ENCODE measurements at regions not wholly inside any gene's neighbourhood (a gene's known extent, or its start where the extent isn't known, plus 50 kb on each side); places are given as distances from the start of the nearest gene placed in this dataset.

- TF ChIP-seq, protein P1, sequence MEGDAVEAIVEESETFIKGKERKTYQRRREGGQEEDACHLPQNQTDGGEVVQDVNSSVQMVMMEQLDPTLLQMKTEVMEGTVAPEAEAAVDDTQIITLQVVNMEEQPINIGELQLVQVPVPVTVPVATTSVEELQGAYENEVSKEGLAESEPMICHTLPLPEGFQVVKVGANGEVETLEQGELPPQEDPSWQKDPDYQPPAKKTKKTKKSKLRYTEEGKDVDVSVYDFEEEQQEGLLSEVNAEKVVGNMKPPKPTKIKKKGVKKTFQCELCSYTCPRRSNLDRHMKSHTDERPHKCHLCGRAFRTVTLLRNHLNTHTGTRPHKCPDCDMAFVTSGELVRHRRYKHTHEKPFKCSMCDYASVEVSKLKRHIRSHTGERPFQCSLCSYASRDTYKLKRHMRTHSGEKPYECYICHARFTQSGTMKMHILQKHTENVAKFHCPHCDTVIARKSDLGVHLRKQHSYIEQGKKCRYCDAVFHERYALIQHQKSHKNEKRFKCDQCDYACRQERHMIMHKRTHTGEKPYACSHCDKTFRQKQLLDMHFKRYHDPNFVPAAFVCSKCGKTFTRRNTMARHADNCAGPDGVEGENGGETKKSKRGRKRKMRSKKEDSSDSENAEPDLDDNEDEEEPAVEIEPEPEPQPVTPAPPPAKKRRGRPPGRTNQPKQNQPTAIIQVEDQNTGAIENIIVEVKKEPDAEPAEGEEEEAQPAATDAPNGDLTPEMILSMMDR (IDR thresholded peaks at IDR 0.05; ENCODE audit: low read depth, low read length, missing input control) = no peak
- TF ChIP-seq YY1 (IDR thresholded peaks at IDR 0.05) = no peak
Measured at GRCh38 chr6:144867761-144868160, 582.6 kb downstream of the UTRN start.

Data from liver (tissue), 2 donors.